Stomach (tissue), 8 donors: ENCODE measurements at regions not wholly inside any gene's neighbourhood (a gene's known extent, or its start where the extent isn't known, plus 50 kb on each side); places are given as distances from the start of the nearest gene placed in this dataset.

ENCODE experiments used
- DNase-seq, 2 donors: peaks; one replicate each; pipeline versions ENCODE4 v3.0.0 to v3.0.0-alpha.2; 2013 to 2019
- H3K27ac ChIP-seq, 5 donors: fragments of 200-600 bp in 4 of 5; sonication (generic) in 4 of 5; one replicate each; pipeline ENCODE4 v1.5.1; 2013 to 2019; ENCODE audit warnings: mild to moderate bottlenecking in 1 of 5, moderate library complexity in 1 of 5
- H3K27me3 ChIP-seq, 3 donors: fragments of 200-600 bp; sonication (generic); one replicate each; pipeline ENCODE4 v1.5.1; 2017 to 2019; ENCODE audit warnings: mixed run types in 1 of 3
- H3K36me3 ChIP-seq, 4 donors: fragments of 200-600 bp; sonication (generic); 1 replicate in 3 of 4; 2 replicates in 1 of 4; pipeline ENCODE4 v1.5.1; 2016 to 2019
- H3K4me1 ChIP-seq, 4 donors: fragments of 200-600 bp; sonication (generic); one replicate each; pipeline ENCODE4 v1.5.1; 2016 to 2019
- H3K4me3 ChIP-seq, 4 donors: fragments of 200-600 bp; sonication (generic) in 3 of 4; one replicate each; pipeline ENCODE4 v1.5.1; 2016 to 2019; ENCODE audit warnings: mild to moderate bottlenecking in 1 of 4
- H3K9me3 ChIP-seq, 4 donors: fragments of 200-600 bp; sonication (generic); one replicate each; pipeline ENCODE4 v1.5.1; 2016 to 2019
- EP300 ChIP-seq: sonication (generic); formaldehyde crosslinking; IDR thresholded peaks from one replicate; pipeline ENCODE4 v1.6.1; 2017; ENCODE audit warnings: antibody characterized with exemption
- POLR2A ChIP-seq, 4 donors: fragments of 450-650 bp; IDR thresholded peaks; one replicate each; pipeline ENCODE4 v1.6.1; 2016; ENCODE audit warnings: antibody characterized with exemption in 4 of 4, control low read depth in 2 of 4, mild to moderate bottlenecking in 1 of 4, moderate library complexity in 1 of 4
- POLR2AphosphoS5 ChIP-seq, 3 donors: sonication (generic); formaldehyde crosslinking; IDR thresholded peaks; one replicate each; pipeline ENCODE4 v1.6.1; 2016; ENCODE audit warnings: antibody characterized with exemption in 3 of 3
- WGBS, 5 donors: extraction: QIAGEN DNeasy Blood & Tissue Kit in 3 of 5; methylation state at CpG; one replicate each; pipeline versions ENCODE4 v1.1.5 to v1.1.7; 2013 to 2018; 5-methylcytosine and 5-hydroxymethylcytosine counted together
- intact Hi-C: fragments of 100-400 bp; cut with DNase I; formaldehyde crosslinking; loops from one replicate; pipeline ENCODE4 v1.15.1; 2023; ENCODE audit warnings: low total_unique reads
- TF ChIP-seq, protein P1 (sequence below), 7 experiments: fragments of 450-650 bp in 4 of 7; fragments of 200-600 bp in 3 of 7; sonication (generic) in 3 of 7; IDR thresholded peaks; one replicate each; pipeline ENCODE4 v1.5.1; 2016 to 2019; ENCODE audit warnings: antibody characterized with exemption in 7 of 7, control low read depth in 2 of 7, mild to moderate bottlenecking in 1 of 7
- donor health status: healthy with polysubstance abuse.
- donor health status: Bipolar disorder and iron deficiency.
- donor health status: healthy.

DNA sequence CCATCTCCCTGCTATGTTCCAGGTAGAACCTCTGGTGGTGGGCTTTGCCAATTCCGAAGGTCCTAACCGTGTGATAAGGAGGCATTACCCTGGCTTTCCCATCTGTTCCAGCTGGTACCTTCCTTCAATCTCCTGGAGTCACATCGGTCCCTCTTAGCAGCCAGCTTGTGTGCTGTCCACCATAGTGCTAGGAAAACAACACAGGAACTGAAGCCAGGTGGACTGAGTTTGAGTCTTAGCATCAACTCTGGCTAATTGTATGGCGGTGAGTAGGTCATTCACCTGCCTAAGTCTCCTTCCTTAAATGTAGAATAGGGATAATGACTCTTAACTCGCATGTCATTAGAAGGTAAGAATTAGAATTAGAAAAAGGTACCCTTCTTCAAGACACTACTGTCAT, 159.6 kb upstream of the E2F8 start:
- TF ChIP-seq, protein P1, sequence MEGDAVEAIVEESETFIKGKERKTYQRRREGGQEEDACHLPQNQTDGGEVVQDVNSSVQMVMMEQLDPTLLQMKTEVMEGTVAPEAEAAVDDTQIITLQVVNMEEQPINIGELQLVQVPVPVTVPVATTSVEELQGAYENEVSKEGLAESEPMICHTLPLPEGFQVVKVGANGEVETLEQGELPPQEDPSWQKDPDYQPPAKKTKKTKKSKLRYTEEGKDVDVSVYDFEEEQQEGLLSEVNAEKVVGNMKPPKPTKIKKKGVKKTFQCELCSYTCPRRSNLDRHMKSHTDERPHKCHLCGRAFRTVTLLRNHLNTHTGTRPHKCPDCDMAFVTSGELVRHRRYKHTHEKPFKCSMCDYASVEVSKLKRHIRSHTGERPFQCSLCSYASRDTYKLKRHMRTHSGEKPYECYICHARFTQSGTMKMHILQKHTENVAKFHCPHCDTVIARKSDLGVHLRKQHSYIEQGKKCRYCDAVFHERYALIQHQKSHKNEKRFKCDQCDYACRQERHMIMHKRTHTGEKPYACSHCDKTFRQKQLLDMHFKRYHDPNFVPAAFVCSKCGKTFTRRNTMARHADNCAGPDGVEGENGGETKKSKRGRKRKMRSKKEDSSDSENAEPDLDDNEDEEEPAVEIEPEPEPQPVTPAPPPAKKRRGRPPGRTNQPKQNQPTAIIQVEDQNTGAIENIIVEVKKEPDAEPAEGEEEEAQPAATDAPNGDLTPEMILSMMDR (IDR thresholded peaks at IDR 0.05) = no peak
- no peak for TF ChIP-seq EP300
- no peak for TF ChIP-seq POLR2AphosphoS5 (IDR thresholded peaks at IDR 0.05)
- TF ChIP-seq POLR2A (IDR thresholded peaks at IDR 0.05) = no peak
- intact Hi-C loops = no loop called here
- Histone ChIP-seq H3K4me1 (peaks cover 0 to 14% (median 7%) of the 10 kb centered on the region in 4 donors), H3K27ac (no peak overlapping the region), H3K9me3 (no peaks in the 10 kb centered on the region), H3K36me3 (no peaks in the 10 kb centered on the region), H3K27me3 (no peaks in the 10 kb centered on the region), H3K4me3 (no peak overlapping the region)
- no peak for DNase-seq
- WGBS, 5 donors = 88 to 96% (median 96%) methylated on average over 5 of the region's 5 CpGs

DNA sequence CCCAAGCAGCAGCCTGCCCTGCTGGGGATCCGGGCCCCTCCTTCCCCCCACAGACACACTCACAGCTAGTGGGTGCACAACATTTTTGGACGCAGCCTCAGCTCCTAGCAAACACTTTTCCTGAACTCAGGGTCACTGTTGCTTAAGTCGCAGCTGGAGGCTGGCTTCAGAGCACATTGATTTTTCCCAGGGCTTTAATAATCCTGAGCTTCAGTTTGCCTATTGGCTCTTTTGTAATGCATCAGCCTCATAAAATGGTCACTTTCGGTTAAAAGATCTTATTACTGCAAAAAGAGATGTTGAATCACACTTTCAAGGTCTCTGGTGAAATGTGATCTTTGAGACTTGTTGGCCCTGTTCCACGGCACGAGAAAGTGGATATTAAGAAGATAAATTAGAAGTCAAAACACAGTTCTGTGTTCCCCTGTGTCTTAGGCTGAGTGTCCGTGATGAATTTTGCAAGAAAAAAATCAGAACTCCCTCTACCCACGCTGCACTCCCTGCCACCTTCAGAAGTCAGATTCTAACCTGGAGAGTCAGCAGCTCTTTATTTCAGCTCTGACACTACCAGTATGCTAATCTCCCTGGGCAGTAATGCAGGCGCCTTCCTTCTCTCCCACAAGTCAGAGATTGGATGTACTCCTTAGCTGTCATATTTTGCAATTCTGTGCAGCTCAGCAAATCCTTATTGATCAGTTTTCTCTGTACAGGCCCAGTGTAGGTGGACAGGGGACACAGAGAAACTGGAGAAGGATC, 158.2 kb upstream of the E2F8 start:
- no peaks in the 10 kb centered on the region for H3K9me3 ChIP-seq
- no peaks in the 10 kb centered on the region for H3K36me3 ChIP-seq
- H3K4me3 ChIP-seq = no peak overlapping the region
- TF ChIP-seq EP300 (no peak), POLR2A (IDR thresholded peaks at IDR 0.05) (no peak), POLR2AphosphoS5 (IDR thresholded peaks at IDR 0.05) (no peak)
- TF ChIP-seq, protein P1 (IDR thresholded peaks at IDR 0.05) = no peak
- peak overlapping the region in 3 of 5 donors; percentile 13 to 59 (median 30) for H3K27ac ChIP-seq
- DNase-seq = peak; percentile 33 to 54
- intact Hi-C loops = no loop called here
- H3K4me1 ChIP-seq = peaks cover 0 to 14% (median 7%) of the 10 kb centered on the region in 4 donors
- H3K27me3 ChIP-seq = no peaks in the 10 kb centered on the region
- WGBS, 5 donors = 23 to 36% (median 26%) methylated on average over 9 of the region's 9 CpGs

DNA sequence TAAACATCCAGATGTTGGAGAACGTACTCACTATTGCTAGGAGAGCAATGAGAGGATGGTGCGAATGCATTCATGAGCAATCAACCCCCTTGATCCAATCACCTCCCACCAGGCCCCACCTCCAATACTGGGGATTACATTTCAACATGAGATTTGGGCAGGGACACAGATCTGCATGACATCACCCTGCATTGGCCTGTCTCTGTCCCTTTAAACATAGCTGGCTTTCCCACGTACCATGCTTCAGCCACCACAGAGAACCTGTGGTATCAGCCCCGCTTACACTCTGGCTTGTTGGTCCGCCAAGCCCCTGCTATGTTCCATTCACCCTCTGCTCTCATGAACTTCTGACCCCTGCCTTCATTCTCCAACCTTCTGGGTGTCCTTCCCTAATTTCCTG, 157.5 kb upstream of the E2F8 start:
- H3K9me3 ChIP-seq = no peaks in the 10 kb centered on the region
- peak overlapping the region in 3 of 5 donors; percentile 3 to 48 (median 13) for H3K27ac ChIP-seq
- H3K27me3 ChIP-seq = no peaks in the 10 kb centered on the region
- H3K4me3 ChIP-seq = no peak overlapping the region
- intact Hi-C loops = no loop called here
- no peak for TF ChIP-seq POLR2A (IDR thresholded peaks at IDR 0.05)
- TF ChIP-seq POLR2AphosphoS5 (IDR thresholded peaks at IDR 0.05) = no peak
- no peak for TF ChIP-seq EP300
- no peaks in the 10 kb centered on the region for H3K36me3 ChIP-seq
- no peak for DNase-seq
- peaks cover 0 to 14% (median 7%) of the 10 kb centered on the region in 4 donors for H3K4me1 ChIP-seq
- 69 to 81% (median 73%) methylated on average over 5 of the region's 5 CpGs for WGBS, 5 donors

DNA sequence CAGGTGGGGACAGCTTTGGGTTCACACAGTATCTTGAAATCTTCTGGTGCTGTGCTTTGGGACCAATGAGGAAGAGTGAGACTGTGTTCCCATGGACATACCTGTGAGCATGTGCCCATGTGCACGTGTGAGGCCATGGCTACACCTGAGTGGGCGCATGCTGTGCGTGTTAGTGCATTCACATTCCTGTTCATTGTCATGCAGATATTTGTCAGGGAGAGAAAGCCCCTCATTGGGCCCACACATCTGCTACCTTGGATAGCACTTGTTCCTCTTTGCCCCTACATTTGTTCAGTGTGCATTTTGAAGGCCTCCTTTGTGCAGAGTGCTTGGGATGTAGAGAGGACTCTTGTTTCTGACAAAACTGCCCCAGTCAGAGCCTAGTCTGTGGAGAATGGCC, 154.3 kb upstream of the E2F8 start:
- TF ChIP-seq, protein P1 (IDR thresholded peaks at IDR 0.05) = no peak
- TF ChIP-seq POLR2AphosphoS5 (IDR thresholded peaks at IDR 0.05) = no peak
- no peak for TF ChIP-seq EP300
- TF ChIP-seq POLR2A (IDR thresholded peaks at IDR 0.05) = no peak
- H3K27ac ChIP-seq = no peak overlapping the region
- no peak for DNase-seq
- no peak overlapping the region for H3K4me3 ChIP-seq
- intact Hi-C loops = no loop called here
- H3K9me3 ChIP-seq = no peaks in the 10 kb centered on the region
- WGBS, 5 donors = 62 to 65% (median 62%) methylated on average over 3 of the region's 3 CpGs
- peaks cover 0 to 14% (median 7%) of the 10 kb centered on the region in 4 donors for H3K4me1 ChIP-seq
- no peaks in the 10 kb centered on the region for H3K27me3 ChIP-seq
- H3K36me3 ChIP-seq = no peaks in the 10 kb centered on the region

DNA sequence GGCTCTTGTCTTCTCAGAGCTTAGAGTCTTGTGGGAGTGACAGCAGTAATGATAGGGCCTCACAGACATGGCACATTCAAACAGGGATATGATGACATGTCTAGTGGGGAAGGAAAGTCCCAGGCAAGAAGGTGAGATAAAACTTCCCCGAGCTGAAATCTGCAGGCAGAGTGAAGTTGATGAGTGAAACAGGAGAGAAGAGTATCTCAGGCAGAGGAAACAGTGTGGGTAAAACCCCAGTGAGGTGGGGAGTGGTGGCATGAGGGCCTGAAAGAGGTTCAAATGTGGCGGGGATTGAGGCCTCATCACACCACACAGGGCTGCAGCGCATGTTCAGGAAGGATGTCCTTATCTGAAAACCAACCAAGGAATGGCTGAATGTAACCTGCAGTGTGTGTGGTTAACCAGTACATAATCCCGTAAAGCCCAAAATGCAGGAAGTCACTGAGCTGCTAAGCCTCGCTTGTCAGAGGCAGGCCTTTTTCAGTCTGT, 153.8 kb upstream of the E2F8 start:
- H3K27me3 ChIP-seq = no peaks in the 10 kb centered on the region
- WGBS, 5 donors = 76 to 83% (median 80%) methylated on average over 5 of the region's 5 CpGs
- DNase-seq = no peak

More for the DNA sequence above, 153.8 kb upstream of the E2F8 start:
- Histone ChIP-seq H3K4me1 (peaks cover 0 to 14% (median 9%) of the 10 kb centered on the region in 4 donors), H3K9me3 (no peaks in the 10 kb centered on the region), H3K4me3 (no peak overlapping the region), H3K27ac (no peak overlapping the region), H3K36me3 (no peaks in the 10 kb centered on the region)
- TF ChIP-seq POLR2AphosphoS5 (IDR thresholded peaks at IDR 0.05) (no peak), POLR2A (IDR thresholded peaks at IDR 0.05) (no peak)
- intact Hi-C loops = no loop called here
